Pulmonary artery endothelial cell (primary cell): ENCODE measurements at regions not wholly inside any gene's neighbourhood (a gene's known extent, or its start where the extent isn't known, plus 50 kb on each side); places are given as distances from the start of the nearest gene placed in this dataset.

Experiments
- DNase-seq: peaks from one replicate; pipeline ENCODE4 v3.0.0-alpha.2; 2011; ENCODE audit warnings: low read depth, low spot score

DNA sequence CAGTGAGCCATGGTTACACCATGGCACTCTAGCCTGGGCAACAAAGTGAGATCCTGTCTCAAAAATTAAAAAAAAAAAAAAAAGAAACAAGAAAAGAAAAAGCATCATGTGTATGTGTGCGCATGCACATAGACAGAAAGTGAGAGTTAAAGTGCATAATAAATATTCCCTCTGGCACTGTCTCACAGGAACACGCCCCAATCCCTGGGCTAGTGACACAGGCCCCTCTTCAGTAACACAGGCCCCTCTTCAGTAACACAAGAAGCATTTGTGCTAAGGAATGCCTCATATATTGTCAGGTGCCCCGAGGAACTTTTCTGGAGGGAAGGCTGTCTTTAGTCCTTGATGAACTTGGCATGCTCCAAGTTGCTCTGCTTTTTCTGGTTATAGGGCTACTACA, 57.5 kb downstream of the RPL27A start:
- no peak for DNase-seq

DNA sequence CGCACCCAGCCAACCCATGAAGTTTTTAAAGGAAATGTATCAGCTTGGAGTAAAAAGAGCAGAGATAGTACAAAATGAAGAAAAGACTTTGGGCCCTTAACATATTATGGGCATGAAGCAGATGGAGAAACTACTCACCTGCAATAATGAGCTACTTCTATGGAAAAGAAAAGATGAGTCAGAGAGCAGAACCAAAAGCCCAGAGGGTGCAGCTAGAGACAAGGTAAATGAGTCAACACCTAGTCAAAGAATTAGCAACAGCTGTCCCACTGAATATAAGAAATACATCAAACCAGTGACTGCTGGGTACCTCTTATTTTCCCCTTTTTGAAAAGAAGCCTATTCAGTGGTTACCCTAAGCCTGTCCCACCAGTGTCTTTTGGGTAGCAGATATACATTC, 61.8 kb downstream of the RPL27A start:
- DNase-seq = no peak

DNA sequence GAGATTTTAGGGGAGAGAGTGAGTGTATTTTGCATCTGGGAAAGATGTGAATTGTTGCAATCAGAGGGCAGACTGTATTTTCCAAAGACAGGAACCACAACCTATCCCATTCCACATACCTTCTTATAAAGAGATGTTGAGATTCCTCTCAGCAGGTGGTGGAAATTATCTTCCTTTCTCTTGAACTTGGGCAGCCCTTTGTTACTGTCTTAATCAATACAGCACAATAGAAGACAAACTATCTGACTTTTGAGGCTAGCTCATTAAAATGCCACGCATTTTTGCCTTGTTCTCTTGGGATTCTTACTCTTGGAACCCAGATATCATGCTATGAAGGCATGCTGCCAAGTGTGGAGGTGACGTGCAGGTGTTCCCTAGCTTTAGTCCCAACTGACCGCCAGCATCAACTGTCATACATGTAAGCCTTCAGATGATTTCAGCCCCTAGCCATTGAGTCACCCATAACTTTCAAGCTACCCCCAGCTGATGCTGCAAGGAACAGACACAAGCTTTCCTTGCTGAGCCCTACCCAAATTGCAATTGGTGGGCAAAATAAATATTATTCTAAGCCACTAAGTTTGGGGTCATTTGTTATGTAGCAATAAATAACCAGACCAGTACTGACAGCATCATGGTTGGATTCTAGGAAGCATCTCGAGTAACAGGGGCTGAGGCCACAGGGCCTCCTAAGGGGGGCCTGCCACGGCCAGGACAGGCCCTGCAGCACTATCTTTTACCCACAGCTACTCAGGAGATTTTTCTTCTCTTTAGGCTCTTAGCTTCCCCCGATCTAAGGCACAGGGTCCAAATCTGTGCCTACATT, 63.0 kb downstream of the RPL27A start:
- DNase-seq = no peak

DNA sequence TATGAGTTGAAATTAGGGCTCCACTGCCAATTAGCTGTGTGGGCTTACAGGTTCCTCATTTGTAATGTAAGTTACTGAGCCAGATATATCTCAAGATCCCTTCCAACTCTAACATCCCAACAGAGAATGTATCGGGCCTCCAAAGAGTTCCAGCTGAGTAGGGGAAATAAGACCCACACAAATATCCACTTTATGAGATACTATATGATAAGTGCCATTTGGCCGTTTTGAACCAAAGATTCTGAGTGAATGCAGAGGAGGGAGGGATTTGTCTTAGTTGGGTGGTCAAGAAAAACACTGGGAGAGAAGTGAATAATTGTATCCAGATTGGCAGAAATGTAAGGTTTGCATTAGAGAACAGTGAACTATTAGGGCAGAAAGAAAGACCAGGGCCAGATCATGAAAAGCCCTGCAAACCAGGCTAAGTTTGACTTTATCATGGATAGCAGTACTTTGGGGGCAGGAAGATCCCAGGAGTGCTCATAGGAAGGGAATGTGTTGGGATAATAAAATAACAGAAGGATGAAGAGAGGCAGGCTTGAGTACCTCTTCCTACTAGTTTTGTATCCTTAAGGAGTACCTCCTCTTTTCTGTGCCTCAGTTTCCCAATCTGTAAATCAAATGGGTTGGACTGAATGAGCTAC, 63.9 kb downstream of the RPL27A start:
- no peak for DNase-seq

DNA sequence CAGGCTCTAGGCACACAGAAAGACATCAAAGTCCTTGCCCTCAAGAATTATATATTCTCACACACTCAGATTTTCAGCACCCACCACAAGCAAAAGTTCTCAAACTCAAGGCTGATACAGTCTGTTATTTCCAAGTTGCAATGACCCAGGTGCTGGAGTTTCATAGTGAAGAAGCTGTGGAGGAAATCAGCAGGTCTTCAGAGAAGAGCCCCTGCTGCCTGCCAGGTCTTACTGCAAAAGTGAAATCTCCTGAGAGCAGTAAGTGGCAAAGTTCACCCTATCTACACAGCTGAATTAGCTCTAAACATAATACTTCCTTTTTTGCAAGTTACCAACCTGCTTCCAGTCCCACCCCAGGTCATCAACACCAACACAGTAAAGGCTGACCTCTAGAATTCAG, 64.6 kb downstream of the RPL27A start:
- no peak for DNase-seq

DNA sequence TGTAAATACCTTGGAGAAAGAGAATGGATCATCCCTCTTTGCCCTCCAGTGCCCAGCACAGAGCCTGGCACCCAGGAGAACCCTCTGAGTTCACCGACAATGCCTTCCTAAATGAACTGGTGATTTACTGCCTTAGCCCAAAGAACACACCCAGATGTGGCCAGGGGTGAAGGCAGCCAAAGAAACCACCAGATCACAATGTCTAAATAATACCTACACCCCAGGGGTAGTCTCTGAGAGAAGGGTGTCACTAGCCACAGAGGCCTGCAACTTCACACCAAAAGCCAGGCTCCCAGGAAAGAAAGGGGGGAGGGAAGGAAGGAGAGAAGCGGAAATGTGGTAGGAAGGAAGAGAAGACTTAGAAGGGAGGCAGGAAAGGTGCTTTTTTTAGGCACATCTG, 65.7 kb downstream of the RPL27A start:
- no peak for DNase-seq

DNA sequence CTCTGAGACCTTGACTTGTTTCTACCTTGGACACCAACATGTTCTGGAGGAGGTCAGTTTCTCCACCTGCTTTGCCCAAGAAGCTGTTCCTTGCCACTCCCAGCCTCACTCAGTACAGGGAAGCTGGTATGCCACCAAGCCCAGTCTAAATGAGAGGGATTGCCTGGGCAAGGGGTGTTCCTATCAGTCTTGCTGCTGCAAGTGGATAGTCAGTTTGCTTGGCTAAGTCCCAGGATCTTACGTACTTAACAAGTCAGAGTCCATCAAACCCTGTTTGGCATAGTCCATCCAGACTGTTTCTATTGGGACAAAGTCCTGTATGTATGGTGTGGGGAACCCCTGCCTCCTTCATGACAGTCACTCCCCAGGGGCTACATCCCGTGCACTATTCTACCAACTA, 66.6 kb downstream of the RPL27A start:
- DNase-seq = no peak

DNA sequence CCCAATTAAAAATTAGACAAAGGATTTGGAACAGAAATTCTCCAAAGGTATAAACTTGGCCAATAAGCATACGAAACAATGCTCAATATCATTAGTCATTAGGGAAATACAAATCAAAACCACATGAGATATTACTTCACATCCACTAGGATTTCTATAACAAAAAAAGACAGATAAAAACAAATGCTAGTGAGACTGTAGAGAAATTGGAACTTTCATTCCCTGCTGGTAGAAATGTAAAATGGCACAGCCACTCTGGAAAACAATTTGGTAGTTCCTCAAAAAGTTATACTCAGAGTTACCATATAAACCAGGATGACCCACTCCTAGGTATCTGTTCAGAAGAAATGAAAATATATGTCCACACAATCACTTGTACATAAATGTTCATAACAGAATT, 71.6 kb downstream of the RPL27A start:
- no peak for DNase-seq

DNA sequence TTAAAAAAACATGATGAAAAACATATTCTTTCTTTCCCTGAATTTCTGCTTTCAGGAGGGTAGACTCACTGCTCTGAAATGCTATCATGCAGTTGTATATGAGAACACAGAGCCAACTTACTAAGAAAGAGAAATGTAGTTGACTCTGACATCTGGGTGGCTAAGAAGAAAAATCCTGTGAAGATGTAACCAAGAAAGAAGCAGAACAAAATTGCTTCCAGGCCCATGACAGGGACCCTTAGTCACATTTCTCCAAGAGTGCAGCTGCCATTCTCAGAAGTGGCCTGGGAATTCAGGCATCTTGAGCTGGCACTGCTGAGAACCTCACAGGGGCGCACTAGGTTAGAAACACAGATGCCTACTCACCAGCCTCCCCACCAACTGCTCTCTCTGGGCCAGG, 73.6 kb downstream of the RPL27A start:
- no peak for DNase-seq

DNA sequence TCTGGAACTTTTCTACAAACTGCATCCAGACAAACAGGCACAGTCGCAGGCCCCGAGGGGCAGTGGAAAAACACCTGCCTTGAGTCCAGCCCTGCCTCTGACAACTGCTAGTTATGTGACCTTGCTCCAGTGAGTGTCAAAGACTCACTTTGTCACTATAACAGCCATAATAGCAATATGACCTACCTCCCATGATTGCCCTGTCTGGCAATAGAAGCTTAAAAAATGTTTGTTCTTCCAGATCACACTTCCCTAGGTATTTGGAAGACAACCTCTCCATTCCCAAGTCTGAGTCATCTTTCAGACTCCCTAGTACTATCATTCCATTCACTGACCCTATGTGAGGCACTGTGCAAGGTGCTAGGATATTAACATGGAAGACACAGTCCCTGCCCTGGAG, 74.5 kb downstream of the RPL27A start:
- no peak for DNase-seq

DNA sequence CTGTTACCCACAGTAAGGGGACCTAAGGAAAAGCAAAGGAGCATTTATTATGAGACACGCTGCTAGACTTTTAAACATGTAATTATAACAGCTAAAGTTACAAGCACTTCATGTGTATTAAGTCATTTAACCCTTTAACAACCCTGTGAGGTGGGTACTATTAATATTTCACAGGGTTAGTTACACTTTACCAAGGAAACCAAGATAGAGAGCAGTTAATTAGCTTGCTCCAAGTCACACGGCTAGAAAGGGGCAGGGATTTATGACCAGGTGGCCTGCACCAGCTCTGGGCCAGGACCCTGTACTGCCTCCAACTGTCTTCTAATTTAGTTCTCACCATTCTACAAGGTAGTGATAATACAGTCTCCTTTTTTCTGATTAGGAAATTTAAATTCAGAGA, 74.9 kb downstream of the RPL27A start:
- DNase-seq = no peak

DNA sequence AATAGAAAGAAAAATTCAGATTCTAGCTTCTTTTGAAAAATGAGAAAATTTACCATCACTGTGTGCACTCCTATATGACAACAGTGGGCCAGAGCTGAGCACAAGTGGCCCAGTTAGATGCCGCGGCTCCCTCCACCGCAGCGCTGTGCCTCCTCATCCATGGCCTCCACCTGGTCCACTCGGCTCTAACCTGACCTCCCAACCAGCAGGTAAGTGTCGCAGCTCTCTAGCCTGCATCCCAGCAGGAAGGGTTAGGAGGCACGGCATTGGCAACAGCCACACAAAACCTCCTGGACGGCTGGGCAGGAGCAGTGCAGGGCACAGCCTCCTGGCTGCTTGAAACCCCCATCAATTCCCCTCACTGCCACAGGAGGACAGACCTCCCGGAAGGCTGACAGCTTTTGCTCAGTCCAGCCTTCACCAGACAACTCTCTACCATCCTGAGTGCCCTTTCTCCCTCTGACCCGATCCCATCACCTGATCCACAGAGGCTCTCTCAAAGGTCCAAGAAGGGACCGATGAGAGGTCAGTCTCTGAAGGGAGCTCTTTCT, 76.1 kb downstream of the RPL27A start:
- DNase-seq = no peak

DNA sequence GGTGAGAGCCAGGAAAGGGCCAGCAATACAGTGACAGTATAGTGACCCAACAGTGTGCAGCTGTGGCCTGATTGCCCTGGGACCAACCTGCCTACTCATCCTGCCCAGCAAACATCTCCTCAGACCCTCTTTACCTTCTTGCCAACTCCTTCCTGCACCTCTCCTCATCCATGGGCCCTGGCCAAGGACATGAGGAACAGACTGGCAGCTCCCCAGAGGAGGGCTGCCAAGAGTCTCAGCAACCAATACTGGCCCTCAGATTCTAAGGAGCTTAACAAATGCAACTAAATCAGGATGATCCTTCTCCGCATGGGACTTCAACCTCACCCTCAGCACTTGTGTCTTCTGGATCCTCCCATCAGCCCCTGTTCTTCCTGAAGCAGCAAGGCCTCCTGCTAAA, 77.0 kb downstream of the RPL27A start:
- DNase-seq = no peak

DNA sequence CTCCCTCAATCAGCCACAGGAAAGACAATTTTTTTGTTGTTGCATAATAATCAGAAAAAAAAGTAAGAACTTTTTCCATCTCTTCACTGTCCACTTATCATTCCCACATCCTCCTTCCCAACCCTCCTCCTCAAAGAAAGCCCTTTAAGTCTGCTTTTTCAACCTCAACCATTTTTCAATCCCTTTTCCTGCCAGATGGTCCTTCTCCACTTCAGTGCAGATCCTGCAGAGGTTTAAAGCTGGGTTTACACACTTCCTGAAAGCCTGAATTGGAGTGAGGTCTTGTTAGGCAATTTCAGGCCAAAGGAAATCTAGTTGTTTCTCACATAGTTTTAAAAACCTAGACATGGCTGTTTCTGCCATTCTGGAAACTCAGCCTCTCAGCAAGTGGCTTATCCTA, 78.3 kb downstream of the RPL27A start:
- DNase-seq = no peak

DNA sequence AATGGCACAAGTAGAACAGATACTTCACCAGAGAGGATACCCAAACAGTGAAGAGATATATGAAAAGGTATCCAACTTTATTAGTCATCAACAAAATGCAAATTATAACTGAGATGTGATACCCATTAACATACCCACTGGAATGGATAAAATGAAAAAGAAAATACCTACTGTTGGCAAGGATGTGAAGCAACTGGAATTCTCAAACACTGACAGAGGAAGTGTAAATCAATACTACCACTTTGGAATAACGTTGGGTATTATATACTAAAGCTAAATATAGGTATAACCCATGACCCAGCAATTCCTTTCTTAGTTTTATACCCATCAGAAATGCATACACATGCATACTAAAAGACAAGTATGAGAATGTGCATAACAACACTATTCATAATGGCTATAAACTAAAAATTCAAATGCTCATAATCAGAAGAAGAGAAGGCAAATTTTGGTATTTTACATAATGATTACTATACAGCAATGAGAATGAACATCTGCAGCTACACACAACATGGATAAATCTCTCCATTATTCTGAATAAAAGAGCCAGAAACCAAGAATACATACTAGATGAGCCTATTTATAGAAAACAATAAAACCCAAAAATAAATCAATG, 80.6 kb downstream of the RPL27A start:
- no peak for DNase-seq

DNA sequence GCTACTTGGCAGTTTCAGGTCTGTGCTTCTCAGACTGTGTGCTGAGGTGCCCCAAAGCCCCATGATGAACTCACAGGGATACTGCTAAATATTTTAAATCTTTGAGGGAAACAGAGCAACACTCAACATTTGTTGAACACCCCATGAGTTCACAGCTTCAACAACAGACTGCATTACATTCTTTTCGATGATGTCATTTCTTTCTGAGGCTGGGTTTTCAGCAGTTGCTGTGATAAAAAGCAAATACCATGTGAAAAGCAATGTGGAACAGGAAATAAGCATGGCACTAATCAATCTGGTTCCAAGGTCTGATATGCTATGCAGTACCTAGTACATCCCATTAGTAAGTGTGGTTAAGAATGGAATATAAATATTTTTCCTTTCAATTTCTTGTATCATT, 82.7 kb downstream of the RPL27A start:
- DNase-seq = no peak

DNA sequence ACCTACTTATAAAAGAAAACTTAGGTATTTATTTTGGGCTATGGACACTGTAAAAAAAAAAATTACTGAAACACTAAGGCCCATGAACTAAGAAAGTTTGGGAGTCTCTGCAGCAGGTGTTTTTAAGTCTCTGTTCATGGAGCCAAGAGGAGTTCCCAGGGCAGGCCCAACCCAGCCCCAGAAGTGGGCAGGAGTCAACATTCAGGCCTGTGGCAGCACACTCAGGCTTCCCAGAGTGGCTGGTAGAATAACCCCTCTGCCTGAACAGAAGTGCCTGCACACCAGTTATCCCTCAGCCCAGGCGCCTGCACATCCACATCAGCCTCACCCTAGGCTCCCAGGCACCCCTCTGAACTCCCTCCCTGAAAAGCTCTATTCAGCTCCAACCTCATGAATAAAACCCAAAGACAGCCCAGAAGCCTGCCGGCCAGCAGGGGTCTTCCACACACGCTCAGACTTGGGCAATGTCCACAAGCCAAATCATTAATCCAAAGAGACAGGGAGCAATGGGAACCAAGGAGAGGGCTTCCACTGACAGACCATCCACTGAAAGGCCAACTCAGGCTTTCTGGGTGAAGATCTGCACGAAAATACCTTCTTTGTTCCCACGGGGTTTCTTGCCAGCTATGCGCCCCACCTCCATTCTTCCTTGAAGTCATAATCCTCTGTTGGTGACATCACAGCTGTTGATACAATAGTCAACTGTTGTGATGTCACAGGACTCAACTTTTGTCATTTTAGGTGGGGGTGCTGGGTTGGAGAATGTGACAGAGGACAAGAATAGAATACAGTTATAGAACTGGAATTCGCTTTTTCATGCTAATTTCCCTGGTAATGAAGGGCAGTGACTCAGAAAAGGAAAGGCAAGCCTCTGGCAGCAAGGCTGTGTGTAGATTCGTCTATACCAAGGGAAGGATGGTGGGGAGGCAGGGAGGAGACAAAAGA, 83.7 kb downstream of the RPL27A start:
- no peak for DNase-seq

DNA sequence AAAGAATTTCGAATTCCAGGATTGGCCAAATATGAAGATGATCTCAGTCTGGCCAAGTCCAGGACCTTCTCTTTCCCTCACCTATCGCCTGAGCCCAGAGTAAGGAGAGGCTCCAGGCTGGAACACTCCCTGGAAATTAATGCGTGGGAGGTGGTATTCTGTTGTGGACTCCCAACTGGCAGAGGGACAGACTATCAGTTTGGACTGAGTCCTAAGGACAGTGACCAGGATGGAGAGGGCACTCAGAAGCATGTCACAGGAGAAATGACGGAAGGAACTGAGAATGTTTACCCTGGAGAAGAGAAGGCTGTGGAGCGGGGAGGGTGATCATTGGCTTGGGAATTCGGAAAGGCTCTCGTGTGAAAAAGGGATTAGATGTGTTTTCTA, 84.4 kb downstream of the RPL27A start:
- DNase-seq = no peak

DNA sequence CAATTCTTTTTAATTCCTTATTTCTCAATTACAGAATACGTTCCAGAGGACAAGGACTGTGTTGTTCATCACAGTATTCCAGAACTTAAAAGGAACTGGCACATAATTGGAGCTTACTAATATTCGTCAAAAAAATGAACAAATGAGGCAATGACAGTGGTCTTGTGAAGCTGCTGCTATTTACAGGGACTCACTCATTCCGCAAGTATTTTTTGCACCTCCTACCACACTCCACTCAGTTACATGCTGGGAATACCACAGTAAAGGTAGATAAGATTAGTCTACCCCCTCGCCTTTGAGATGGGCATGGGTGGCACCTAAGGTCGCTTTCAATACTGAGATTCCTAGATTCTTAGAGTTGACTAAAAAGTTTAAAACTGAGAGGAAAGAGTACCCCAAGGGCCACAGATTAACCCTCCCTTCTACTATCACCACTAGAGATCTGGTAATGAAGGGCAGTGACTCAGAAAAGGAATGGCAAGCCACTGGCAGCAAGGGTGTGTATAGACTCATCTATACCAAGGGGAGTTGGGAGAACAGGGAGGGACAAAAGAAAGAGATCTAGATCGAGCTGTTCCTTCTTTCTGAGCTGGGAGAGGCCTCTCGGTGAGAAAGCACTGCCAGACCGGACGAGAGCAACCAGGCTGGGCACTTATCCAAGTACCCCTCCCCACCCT, 85.0 kb downstream of the RPL27A start:
- no peak for DNase-seq

DNA sequence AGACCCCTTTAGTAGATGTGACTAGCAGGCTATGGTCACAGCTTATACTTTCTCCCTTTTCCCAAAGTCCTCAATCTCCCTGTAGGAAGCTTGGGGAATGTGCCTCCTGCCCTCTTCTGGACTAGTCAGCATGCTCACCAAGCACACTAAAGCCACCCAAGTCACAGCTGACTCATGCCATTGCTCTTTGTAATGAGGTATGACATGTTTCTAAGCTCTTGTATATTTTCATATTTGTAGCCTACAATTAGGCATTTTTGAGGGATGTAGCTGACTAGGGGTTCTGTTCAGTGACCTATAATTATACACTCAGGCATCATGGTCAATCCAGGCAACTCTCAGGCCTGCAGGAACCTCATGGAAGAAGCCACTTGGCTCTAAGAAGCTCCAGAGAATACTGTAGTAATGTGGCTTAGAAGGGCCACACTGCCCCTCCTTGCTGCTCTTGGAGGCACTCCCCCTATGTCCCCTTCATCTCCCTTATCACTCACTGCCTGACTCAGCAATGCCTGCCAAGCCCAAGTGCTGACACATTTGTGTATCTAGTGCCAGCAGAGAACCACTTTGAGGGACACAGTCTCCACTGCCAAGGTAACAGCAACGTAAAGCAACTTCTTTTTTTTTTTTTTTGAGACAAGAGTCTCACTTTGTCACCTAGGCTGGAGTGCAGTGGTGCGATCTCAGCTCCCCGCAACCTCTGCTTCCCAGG, 86.2 kb downstream of the RPL27A start:
- DNase-seq = no peak
